PC-3 (cell line): ENCODE measurements at regions not wholly inside any gene's neighbourhood (a gene's known extent, or its start where the extent isn't known, plus 50 kb on each side); places are given as distances from the start of the nearest gene placed in this dataset.

ENCODE experiments used
- ATAC-seq: fragments of 200-7000 bp; cut with Tn5 transposase; 2 replicates; pipeline ENCODE4 v1.9.1; 2020; ENCODE audit warnings: mild to moderate bottlenecking, moderate library complexity
- BruUV-seq: library from RNA; stranded (reverse); fragments of 400-500 nt; replicated peaks from 2 replicates; lab custom pipeline; 2021; lab: Mats Ljungman, UMichigan
- CTCF ChIA-PET: fragments of 300-600 bp; sonication (Branson Sonifier 250); formaldehyde crosslinking; loops from one replicate; lab custom pipeline; 2022; ENCODE audit warnings: antibody characterized with exemption; lab: Charles Lee
- POLR2A ChIA-PET: fragments of 300-600 bp; sonication (Branson Sonifier 250); formaldehyde crosslinking; loops from one replicate; lab custom pipeline; 2022; ENCODE audit warnings: antibody characterized with exemption; ENCODE audit not compliant: unreplicated experiment; lab: Charles Lee
- DNase-seq: peaks from one replicate; pipeline ENCODE4 v3.0.0-alpha.2; 2015
- H2AFZ ChIP-seq: fragments of 300-600 bp; sonication (generic); 2 replicates; pipeline ENCODE4 v1.6.0; 2016; ENCODE audit warnings: antibody characterized with exemption, low read length
- H3F3A ChIP-seq: fragments of 300-600 bp; sonication (generic); one replicate; pipeline ENCODE4 v1.6.0; 2017; ENCODE audit warnings: antibody characterized with exemption, low read length, control low read depth, mild to moderate bottlenecking; ENCODE audit not compliant: unreplicated experiment
- H3K27ac ChIP-seq: fragments of 300-600 bp; sonication (generic); 2 replicates; pipeline ENCODE4 v1.5.1; 2016; ENCODE audit warnings: mild to moderate bottlenecking, low read length
- H3K27me3 ChIP-seq: fragments of 300-600 bp; sonication (generic); 2 replicates; pipeline ENCODE4 v1.6.1; 2016; ENCODE audit warnings: low read length, mixed read lengths
- H3K36me3 ChIP-seq: fragments of 300-600 bp; sonication (generic); 2 replicates; pipeline ENCODE4 v1.6.1; 2016; ENCODE audit warnings: low read depth, mixed run types, low read length, mixed read lengths
- H3K4me1 ChIP-seq: fragments of 300-600 bp; sonication (generic); 2 replicates; pipeline ENCODE4 v1.5.1; 2016; ENCODE audit warnings: low read length; ENCODE audit not compliant: insufficient read depth
- H3K4me2 ChIP-seq: fragments of 300-600 bp; sonication (generic); 2 replicates; pipeline ENCODE4 v1.6.0; 2016; ENCODE audit warnings: low read length
- H3K4me3 ChIP-seq: fragments of 300-600 bp; sonication (generic); 2 replicates; pipeline ENCODE4 v1.5.1; 2016; ENCODE audit warnings: mild to moderate bottlenecking, low read length, mixed read lengths
- H3K79me2 ChIP-seq: fragments of 300-600 bp; sonication (generic); 2 replicates; pipeline ENCODE4 v1.6.1; 2017; ENCODE audit warnings: low read length, mixed read lengths
- H3K9ac ChIP-seq: fragments of 300-600 bp; sonication (generic); 2 replicates; pipeline ENCODE4 v1.6.0; 2016; ENCODE audit warnings: mild to moderate bottlenecking, low read length
- H3K9me2 ChIP-seq: fragments of 300-600 bp; sonication (generic); replicated peaks from 2 replicates; pipeline ENCODE4 v1.6.1; 2016; ENCODE audit warnings: mixed run types, low read length, mixed read lengths
- H3K9me3 ChIP-seq: fragments of 300-600 bp; sonication (generic); 2 replicates; pipeline ENCODE4 v1.6.1; 2016; ENCODE audit warnings: low read length, mixed read lengths
- H4K20me1 ChIP-seq: fragments of 300-600 bp; sonication (generic); 2 replicates; pipeline ENCODE4 v1.6.1; 2016; ENCODE audit warnings: low read length, mixed read lengths
- CTCF ChIP-seq: fragments of 300-600 bp; sonication (generic); conservative IDR thresholded peaks from 2 replicates; pipeline ENCODE4 v1.5.1; 2017; ENCODE audit warnings: antibody characterized with exemption, low read depth, mild to moderate bottlenecking, low read length
- EZH2 ChIP-seq: fragments of 300-600 bp; sonication (generic); IDR thresholded peaks from one replicate; pipeline ENCODE4 v1.6.1; 2017; ENCODE audit warnings: antibody characterized with exemption, mild to moderate bottlenecking, low read length; ENCODE audit not compliant: unreplicated experiment
- EZH2phosphoT487 ChIP-seq: fragments of 300-600 bp; sonication (generic); IDR thresholded peaks from 2 replicates; pipeline ENCODE4 v1.6.1; 2018; ENCODE audit warnings: mild to moderate bottlenecking, antibody characterized with exemption, low read length, borderline replicate concordance
- intact Hi-C: fragments of 100-400 bp; cut with micrococcal nuclease; formaldehyde crosslinking; loops from 2 replicates; pipeline ENCODE4 v1.9.0; 2023

GRCh38 chr14:54108481-54109471 is 152.2 kb upstream of the BMP4 start:
- Histone ChIP-seq H3F3A (peaks cover 42% of the 10 kb centered on the region), H2AFZ (no peak overlapping the region), H3K4me1 (peaks cover 75% of the 10 kb centered on the region), H3K9me3 (no peaks in the 10 kb centered on the region), H3K36me3 (no peaks in the 10 kb centered on the region), H3K4me2 (peak overlapping the region; percentile 55), H3K27ac (peak overlapping the region; percentile 88), H3K9me2 (no peaks in the 10 kb centered on the region), H3K27me3 (no peaks in the 10 kb centered on the region), H3K9ac (peak overlapping the region; percentile 55), H3K79me2 (no peaks in the 10 kb centered on the region), H3K4me3 (peak overlapping the region; percentile 6; the same call in 1 of the 2 replicates), H4K20me1 (no peaks in the 10 kb centered on the region)
- ATAC-seq (peak; percentile 56), DNase-seq (peak; percentile 100)
- CTCF ChIA-PET: interaction anchor here (1.0 kb wide), 1 partner anchor 66 kb away, joined by 3 read pairs; no protein-coding TSS in a partner anchor
- BruUV-seq: TSS peak; percentile 10
- no peak for TF ChIP-seq CTCF
- no peak for TF ChIP-seq EZH2phosphoT487
- no peak for TF ChIP-seq EZH2
- intact Hi-C loops: loop anchor here (1.0 to 5.0 kb wide), 5 partner anchors 28 to 249 kb away; no protein-coding TSS in a partner anchor
- POLR2A ChIA-PET: interaction anchor here (0.6 kb wide), 2 partner anchors 244 to 545 kb away, joined by 3 to 9 read pairs; no protein-coding TSS in a partner anchor

DNA sequence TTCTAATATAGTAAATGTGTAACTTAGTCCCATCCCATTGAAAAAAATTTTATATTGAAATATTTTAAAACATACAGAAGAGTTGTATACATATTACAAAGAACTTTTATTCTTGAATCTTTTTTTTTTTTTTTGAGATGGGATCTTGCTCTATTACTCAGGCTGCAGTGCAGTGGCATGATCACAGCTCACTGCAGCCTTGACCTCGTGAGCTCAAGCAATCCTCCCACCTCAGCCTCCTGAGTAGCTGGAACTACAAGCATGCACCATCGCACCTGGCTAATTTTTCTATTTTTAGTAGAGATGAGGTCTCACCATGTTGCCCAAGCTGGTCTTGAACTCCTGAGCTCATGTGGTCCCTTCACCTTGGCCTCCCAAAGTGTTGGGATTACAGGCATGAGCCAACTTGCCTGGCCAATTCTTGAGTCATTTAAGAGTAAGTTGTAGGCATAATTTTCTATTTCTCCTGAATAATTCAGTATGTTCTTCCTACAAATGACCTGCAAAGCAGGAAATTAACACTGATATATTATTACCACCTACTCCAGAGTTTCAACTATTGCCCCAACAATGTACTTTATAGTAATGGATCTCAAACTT is 153.0 kb upstream of the BMP4 start:
- no TSS peak for BruUV-seq
- Histone ChIP-seq H3K9me3 (no peaks in the 10 kb centered on the region), H3K4me1 (peaks cover 75% of the 10 kb centered on the region), H3K36me3 (no peaks in the 10 kb centered on the region), H4K20me1 (no peaks in the 10 kb centered on the region), H2AFZ (no peak overlapping the region), H3F3A (peaks cover 41% of the 10 kb centered on the region), H3K9me2 (no peaks in the 10 kb centered on the region), H3K79me2 (no peaks in the 10 kb centered on the region), H3K27ac (peak overlapping the region; percentile 88), H3K4me2 (peak overlapping the region; percentile 55), H3K4me3 (no peak overlapping the region), H3K9ac (no peak overlapping the region), H3K27me3 (no peaks in the 10 kb centered on the region)
- POLR2A ChIA-PET: no interaction called here
- intact Hi-C loops: loop anchor here (1.0 to 5.0 kb wide), 5 partner anchors 27 to 248 kb away; no protein-coding TSS in a partner anchor
- ATAC-seq: no peak
- TF ChIP-seq CTCF (no peak), EZH2 (no peak), EZH2phosphoT487 (no peak)
- CTCF ChIA-PET: no interaction called here
- no peak for DNase-seq
